Activated CD4-positive, alpha-beta T cell treated with anti-CD3 and anti-CD28 coated beads, Interleukin-2, amount 10 ng/mL, durations not matched to agents 7 days and 5 days (primary cell): ENCODE measurements at regions not wholly inside any gene's neighbourhood (a gene's known extent, or its start where the extent isn't known, plus 50 kb on each side); places are given as distances from the start of the nearest gene placed in this dataset.

Source experiments
- CTCF ChIA-PET: fragments of 350-600 bp; sonication (Branson Sonifier 250); formaldehyde crosslinking; loops from one replicate; lab custom pipeline; 2021; ENCODE audit warnings: antibody characterized with exemption; lab: Charles Lee
- POLR2A ChIA-PET: fragments of 350-600 bp; sonication (Branson Sonifier 250); formaldehyde crosslinking; loops from one replicate; lab custom pipeline; 2021; ENCODE audit warnings: antibody characterized with exemption; lab: Charles Lee
- DNase-seq: peaks from one replicate; pipeline ENCODE4 v3.0.0-alpha.2; 2020
- H3K27ac Mint-ChIP-seq: one replicate; pipeline ENCODE4 v1.8.0; 2021; ENCODE audit warnings: mild to moderate bottlenecking, moderate library complexity, mixed read lengths
- H3K27me3 Mint-ChIP-seq: one replicate; pipeline ENCODE4 v1.8.0; 2021; ENCODE audit warnings: mixed read lengths
- H3K36me3 Mint-ChIP-seq: one replicate; pipeline ENCODE4 v1.8.0; 2021; ENCODE audit warnings: low read depth, mixed read lengths
- H3K4me1 Mint-ChIP-seq: one replicate; pipeline ENCODE4 v1.8.0; 2021; ENCODE audit warnings: mixed read lengths
- H3K4me3 Mint-ChIP-seq: one replicate; pipeline ENCODE4 v1.8.0; 2021; ENCODE audit warnings: mild to moderate bottlenecking, moderate library complexity, mixed read lengths
- H3K9me3 Mint-ChIP-seq: one replicate; pipeline ENCODE4 v1.8.0; 2021; ENCODE audit warnings: mixed read lengths

DNA sequence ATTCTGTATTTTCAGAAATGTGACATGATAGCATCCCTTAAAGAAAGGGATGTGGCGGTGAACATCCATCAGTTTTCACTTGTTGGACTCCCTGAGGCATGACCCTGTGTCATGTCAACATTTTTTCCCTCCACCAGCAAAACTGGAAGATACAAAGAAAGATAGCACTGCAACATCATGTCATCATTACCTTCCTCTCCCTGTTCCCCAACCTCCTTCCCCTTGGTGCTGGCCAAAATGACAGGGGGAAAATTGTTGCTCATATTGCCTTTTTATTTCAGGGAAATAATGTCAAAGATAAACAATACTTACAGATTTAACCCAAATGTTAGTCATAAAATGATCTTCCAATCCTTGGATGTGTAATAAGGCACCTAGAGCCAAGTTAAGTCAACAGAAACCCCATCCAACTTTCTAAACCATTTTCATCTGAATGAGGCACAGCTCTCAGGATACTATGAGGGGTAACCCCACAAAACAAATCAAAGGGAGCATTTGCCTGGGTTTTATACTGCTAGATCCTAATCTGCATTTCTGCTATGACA is 644.3 kb downstream of the ACTL7B start:
- Mint-ChIP-seq H3K9me3 (no peaks in the 10 kb centered on the region), H3K4me3 (no peak overlapping the region), H3K4me1 (no peaks in the 10 kb centered on the region), H3K27ac (no peak overlapping the region), H3K36me3 (no peaks in the 10 kb centered on the region), H3K27me3 (no peaks in the 10 kb centered on the region)
- POLR2A ChIA-PET = no interaction called here
- DNase-seq = no peak
- CTCF ChIA-PET = no interaction called here

- DNase-seq = no peak
- Mint-ChIP-seq H3K9me3 (peaks cover 3% of the 10 kb centered on the region), H3K27me3 (no peaks in the 10 kb centered on the region), H3K4me1 (no peaks in the 10 kb centered on the region), H3K4me3 (no peak overlapping the region), H3K36me3 (no peaks in the 10 kb centered on the region), H3K27ac (no peak overlapping the region)
- CTCF ChIA-PET = no interaction called here
- POLR2A ChIA-PET = no interaction called here
These were observed 646.6 kb downstream of the ACTL7B start for GRCh38 chr9:108209132-108209685.

- Mint-ChIP-seq H3K27me3 (no peaks in the 10 kb centered on the region), H3K27ac (no peak overlapping the region), H3K4me3 (no peak overlapping the region), H3K4me1 (no peaks in the 10 kb centered on the region), H3K36me3 (no peaks in the 10 kb centered on the region), H3K9me3 (peaks cover 3% of the 10 kb centered on the region)
- ChIA-PET CTCF (no interaction called here), POLR2A (no interaction called here)
- no peak for DNase-seq
These were observed 648.1 kb downstream of the ACTL7B start for GRCh38 chr9:108207561-108208165.

GRCh38 chr9:108205276-108205675 is 650.5 kb downstream of the ACTL7B start:
- H3K36me3 Mint-ChIP-seq = no peaks in the 10 kb centered on the region
- ChIA-PET POLR2A (no interaction called here), CTCF (interaction anchor here (0.5 kb wide), 1 partner anchor 204 kb away, joined by 3 read pairs; no protein-coding TSS in a partner anchor)
- no peaks in the 10 kb centered on the region for H3K27me3 Mint-ChIP-seq
- DNase-seq = no peak
- H3K4me3 Mint-ChIP-seq = no peak overlapping the region
- no peak overlapping the region for H3K27ac Mint-ChIP-seq
- H3K9me3 Mint-ChIP-seq = peaks cover 3% of the 10 kb centered on the region
- no peaks in the 10 kb centered on the region for H3K4me1 Mint-ChIP-seq

GRCh38 chr9:108197899-108198298 is 657.9 kb downstream of the ACTL7B start:
- Mint-ChIP-seq H3K9me3 (peaks cover 3% of the 10 kb centered on the region), H3K4me1 (no peaks in the 10 kb centered on the region), H3K4me3 (no peak overlapping the region), H3K27me3 (no peaks in the 10 kb centered on the region), H3K27ac (no peak overlapping the region), H3K36me3 (no peaks in the 10 kb centered on the region)
- POLR2A ChIA-PET = no interaction called here
- no peak for DNase-seq
- CTCF ChIA-PET = no interaction called here

- POLR2A ChIA-PET = no interaction called here
- H3K9me3 Mint-ChIP-seq = peaks cover 3% of the 10 kb centered on the region
These were observed 658.8 kb downstream of the ACTL7B start for GRCh38 chr9:108197008-108197365.

GRCh38 chr9:108196332-108197007 is 659.3 kb downstream of the ACTL7B start:
- Mint-ChIP-seq H3K27ac (no peak overlapping the region), H3K36me3 (no peaks in the 10 kb centered on the region), H3K27me3 (no peaks in the 10 kb centered on the region), H3K9me3 (peaks cover 3% of the 10 kb centered on the region), H3K4me1 (no peaks in the 10 kb centered on the region), H3K4me3 (no peak overlapping the region)
- CTCF ChIA-PET = no interaction called here
- POLR2A ChIA-PET = no interaction called here
- DNase-seq = no peak

More at GRCh38 chr9:108197008-108197365, 658.8 kb downstream of the ACTL7B start:
- DNase-seq = no peak
- CTCF ChIA-PET = no interaction called here
- no peaks in the 10 kb centered on the region for H3K27me3 Mint-ChIP-seq
- no peaks in the 10 kb centered on the region for H3K4me1 Mint-ChIP-seq
- H3K27ac Mint-ChIP-seq = no peak overlapping the region
- no peaks in the 10 kb centered on the region for H3K36me3 Mint-ChIP-seq
- no peak overlapping the region for H3K4me3 Mint-ChIP-seq

DNA sequence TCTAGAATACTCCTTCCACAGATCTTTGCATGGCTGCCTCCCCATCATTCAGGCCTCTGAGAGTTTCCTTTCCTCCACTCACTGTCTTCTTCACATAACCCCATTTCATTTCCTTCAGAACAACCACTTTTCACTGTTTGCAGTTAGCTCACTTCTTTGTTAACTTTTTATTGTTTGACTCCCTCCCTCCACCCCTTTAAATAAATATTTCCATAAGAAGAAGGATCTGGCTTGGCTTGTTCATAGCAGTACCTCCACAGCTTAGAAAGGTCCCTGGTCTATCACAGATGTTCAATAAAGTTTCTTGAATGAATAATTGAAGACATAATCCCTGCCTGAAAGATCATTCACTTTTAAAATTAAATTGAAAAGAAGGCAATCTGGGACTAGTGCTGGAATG is 661.6 kb downstream of the ACTL7B start:
- POLR2A ChIA-PET = no interaction called here
- Mint-ChIP-seq H3K9me3 (no peaks in the 10 kb centered on the region), H3K36me3 (no peaks in the 10 kb centered on the region), H3K4me1 (no peaks in the 10 kb centered on the region), H3K27ac (no peak overlapping the region), H3K27me3 (no peaks in the 10 kb centered on the region), H3K4me3 (no peak overlapping the region)
- DNase-seq = no peak
- CTCF ChIA-PET = no interaction called here

- H3K4me1 Mint-ChIP-seq = no peaks in the 10 kb centered on the region
- H3K4me3 Mint-ChIP-seq = no peak overlapping the region
- H3K27ac Mint-ChIP-seq = no peak overlapping the region
- DNase-seq = no peak
- no peaks in the 10 kb centered on the region for H3K9me3 Mint-ChIP-seq
- H3K27me3 Mint-ChIP-seq = no peaks in the 10 kb centered on the region
- CTCF ChIA-PET = no interaction called here
- POLR2A ChIA-PET = no interaction called here
- H3K36me3 Mint-ChIP-seq = no peaks in the 10 kb centered on the region
These were observed 662.6 kb downstream of the ACTL7B start for GRCh38 chr9:108193026-108193710.

GRCh38 chr9:108191065-108191464 is 664.7 kb downstream of the ACTL7B start:
- H3K27me3 Mint-ChIP-seq = no peaks in the 10 kb centered on the region
- CTCF ChIA-PET = no interaction called here
- no peak overlapping the region for H3K27ac Mint-ChIP-seq
- no peaks in the 10 kb centered on the region for H3K4me1 Mint-ChIP-seq
- no peak overlapping the region for H3K4me3 Mint-ChIP-seq
- H3K9me3 Mint-ChIP-seq = no peaks in the 10 kb centered on the region
- DNase-seq = no peak
- POLR2A ChIA-PET = no interaction called here
- H3K36me3 Mint-ChIP-seq = no peaks in the 10 kb centered on the region

DNA sequence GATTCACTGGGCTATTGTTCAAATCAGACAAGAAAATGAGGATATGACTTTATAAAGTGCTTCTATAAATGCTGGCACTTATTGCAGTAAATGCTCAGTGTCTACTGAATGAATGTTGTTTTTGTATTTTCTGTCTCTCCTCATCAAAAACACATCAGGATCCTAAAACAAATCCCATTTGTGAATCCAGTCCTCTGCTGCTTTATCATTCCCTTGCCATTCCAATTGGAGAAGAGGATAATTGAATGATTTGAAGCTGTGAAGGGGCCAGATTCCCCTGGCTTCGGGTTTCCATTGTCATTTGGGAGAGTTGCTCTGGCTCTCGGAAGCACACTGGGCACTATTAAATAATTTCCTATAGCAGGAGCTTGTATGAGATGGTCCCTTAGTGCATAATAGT is 666.8 kb downstream of the ACTL7B start:
- POLR2A ChIA-PET = no interaction called here
- no peak for DNase-seq
- Mint-ChIP-seq H3K27me3 (no peaks in the 10 kb centered on the region), H3K9me3 (no peaks in the 10 kb centered on the region), H3K4me1 (no peaks in the 10 kb centered on the region), H3K27ac (no peak overlapping the region), H3K36me3 (no peaks in the 10 kb centered on the region), H3K4me3 (no peak overlapping the region)
- CTCF ChIA-PET = no interaction called here

DNA sequence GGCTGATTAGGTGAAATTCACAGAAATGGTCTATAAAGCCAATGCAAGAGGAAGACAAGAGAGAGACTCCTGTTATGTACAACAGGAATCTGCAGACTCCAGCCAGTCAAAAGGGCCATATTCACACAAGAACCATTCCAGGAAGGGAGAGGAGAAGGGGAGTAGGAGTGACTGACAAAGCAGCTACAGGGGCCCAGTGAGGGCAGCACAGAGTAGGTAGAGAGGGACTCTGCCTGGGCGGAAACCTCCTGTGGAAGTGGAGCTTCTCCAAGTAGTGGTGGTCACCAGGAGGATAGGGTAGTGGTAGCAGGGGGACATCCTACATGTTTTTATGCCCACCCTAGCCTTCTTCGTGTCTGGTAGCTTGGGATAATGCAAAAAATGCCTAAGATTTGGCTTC is 667.3 kb downstream of the ACTL7B start:
- no peaks in the 10 kb centered on the region for H3K36me3 Mint-ChIP-seq
- no peaks in the 10 kb centered on the region for H3K27me3 Mint-ChIP-seq
- H3K27ac Mint-ChIP-seq = no peak overlapping the region
- ChIA-PET POLR2A (no interaction called here), CTCF (no interaction called here)
- no peak for DNase-seq
- H3K4me3 Mint-ChIP-seq = no peak overlapping the region
- H3K4me1 Mint-ChIP-seq = no peaks in the 10 kb centered on the region
- no peaks in the 10 kb centered on the region for H3K9me3 Mint-ChIP-seq
